CD14-positive monocyte (primary cell): ENCODE measurements at regions not wholly inside any gene's neighbourhood (a gene's known extent, or its start where the extent isn't known, plus 50 kb on each side); places are given as distances from the start of the nearest gene placed in this dataset.

ENCODE experiments used
- DNase-seq, 3 donors: peaks; one replicate each; pipeline ENCODE4 v3.0.0-alpha.2; 2011 to 2022
- H2AFZ ChIP-seq: 2 replicates; pipeline ENCODE4 v1.6.0; 2012; ENCODE audit warnings: mild to moderate bottlenecking, low read depth, low read length, inconsistent platforms; ENCODE audit not compliant: insufficient read depth, poor library complexity, severe bottlenecking
- H3K27ac ChIP-seq, 2 donors: 1 replicate in 1 of 2; 2 replicates in 1 of 2; pipeline ENCODE4 v1.5.1; 2012 to 2013; ENCODE audit warnings: low read length in 2 of 2, control low read depth in 1 of 2, inconsistent platforms in 1 of 2, low read depth in 1 of 2, mild to moderate bottlenecking in 1 of 2
- H3K27me3 ChIP-seq, 2 donors: one replicate each; pipeline versions ENCODE4 v1.6.0 to v1.6.1; 2011 to 2013; ENCODE audit warnings: low read length in 2 of 2; ENCODE audit not compliant: control insufficient read depth in 2 of 2, insufficient read depth in 2 of 2
- H3K36me3 ChIP-seq, 2 donors: replicated peaks in 1 of 2; 1 replicate in 1 of 2; 2 replicates in 1 of 2; pipeline versions ENCODE4 v1.5.1 to v1.6.1; 2012 to 2013; ENCODE audit warnings: low read length in 2 of 2, control low read depth in 1 of 2, inconsistent platforms in 1 of 2, mild to moderate bottlenecking in 1 of 2; ENCODE audit not compliant: insufficient read depth in 2 of 2, control insufficient read depth in 1 of 2
- H3K4me1 ChIP-seq, 2 donors: 1 replicate in 1 of 2; 2 replicates in 1 of 2; pipeline versions ENCODE4 v1.5.1 to v1.6.1; 2012 to 2013; ENCODE audit warnings: low read length in 2 of 2, control low read depth in 1 of 2, inconsistent platforms in 1 of 2, mild to moderate bottlenecking in 1 of 2, moderate library complexity in 1 of 2; ENCODE audit not compliant: insufficient read depth in 2 of 2, control insufficient read depth in 1 of 2
- H3K4me2 ChIP-seq: replicated peaks from 2 replicates; pipeline ENCODE3; 2012; ENCODE audit warnings: low read length, moderate library complexity, mild to moderate bottlenecking; ENCODE audit not compliant: poor library complexity, severe bottlenecking; ENCODE audit errors: extremely low read depth
- H3K4me3 ChIP-seq, 3 experiments: fragments of 200-600 bp in 1 of 3; sonication (generic) in 1 of 3; replicated peaks in 1 of 3; 1 replicate in 2 of 3; 2 replicates in 1 of 3; pipeline ENCODE4 v1.5.1; 2011 to 2013; ENCODE audit warnings: low read length in 3 of 3, mild to moderate bottlenecking in 3 of 3, control low read depth in 2 of 3, low read depth in 2 of 3, inconsistent platforms in 1 of 3, moderate library complexity in 1 of 3
- H3K79me2 ChIP-seq: 2 replicates; pipeline ENCODE4 v1.6.0; 2012; ENCODE audit warnings: mild to moderate bottlenecking, control low read depth, inconsistent platforms, low read length, moderate library complexity; ENCODE audit not compliant: insufficient read depth
- H3K9ac ChIP-seq: 2 replicates; pipeline ENCODE4 v1.6.0; 2017; ENCODE audit warnings: low read length, mild to moderate bottlenecking; ENCODE audit not compliant: insufficient read depth, poor library complexity, severe bottlenecking
- H3K9me3 ChIP-seq, 2 donors: replicated peaks in 1 of 2; 1 replicate in 1 of 2; 2 replicates in 1 of 2; pipeline versions ENCODE4 v1.5.1 to v1.6.1; 2012 to 2013; ENCODE audit warnings: low read length in 2 of 2, control low read depth in 1 of 2; ENCODE audit not compliant: control insufficient read depth in 1 of 2, insufficient read depth in 1 of 2
- H4K20me1 ChIP-seq: 2 replicates; pipeline ENCODE4 v1.6.0; 2012; ENCODE audit warnings: mild to moderate bottlenecking, low read length, control low read depth, moderate library complexity; ENCODE audit not compliant: insufficient read depth
- H3K27ac Mint-ChIP-seq, 7 donors: one replicate each; pipeline ENCODE4 v1.8.0; 2020; ENCODE audit warnings: mild to moderate bottlenecking in 7 of 7, mixed read lengths in 7 of 7, moderate library complexity in 6 of 7, inconsistent platforms in 2 of 7
- H3K27me3 Mint-ChIP-seq, 3 donors: one replicate each; pipeline ENCODE4 v1.8.0; 2021 to 2022; ENCODE audit warnings: low read depth in 3 of 3, mild to moderate bottlenecking in 3 of 3, mixed read lengths in 3 of 3, moderate library complexity in 3 of 3, inconsistent platforms in 1 of 3
- H3K36me3 Mint-ChIP-seq, 2 donors: one replicate each; pipeline ENCODE4 v1.8.0; 2020; ENCODE audit warnings: mixed read lengths in 2 of 2, inconsistent platforms in 1 of 2, mild to moderate bottlenecking in 1 of 2
- H3K4me1 Mint-ChIP-seq: one replicate; pipeline ENCODE4 v1.8.0; 2020; ENCODE audit warnings: mild to moderate bottlenecking, mixed read lengths
- H3K4me3 Mint-ChIP-seq, 2 donors: one replicate each; pipeline ENCODE4 v1.8.0; 2020; ENCODE audit warnings: mild to moderate bottlenecking in 2 of 2, mixed read lengths in 2 of 2, moderate library complexity in 1 of 2
- H3K9me3 Mint-ChIP-seq, 7 donors: one replicate each; pipeline ENCODE4 v1.8.0; 2020 to 2022; ENCODE audit warnings: mixed read lengths in 7 of 7, mild to moderate bottlenecking in 6 of 7, moderate library complexity in 6 of 7, inconsistent platforms in 2 of 7
- WGBS: methylation state at CpG from one replicate; pipeline ENCODE4 v1.1.5; 2013; ENCODE audit warnings: missing lambda C conversion rate; ENCODE audit not compliant: insufficient coverage; 5-methylcytosine and 5-hydroxymethylcytosine counted together
- intact Hi-C, 2 donors: fragments of 100-400 bp; cut with micrococcal nuclease; formaldehyde crosslinking; loops; one replicate each; pipeline versions ENCODE4 v1.15.0 to v1.15.1; 2023
- TF ChIP-seq, protein P1 (sequence below): fragments of 200-600 bp; IDR thresholded peaks from one replicate; pipeline ENCODE4 v1.8.0; 2022; ENCODE audit warnings: antibody characterized with exemption, mild to moderate bottlenecking

GRCh38 chr12:107446476-107446875 is 239.1 kb upstream of the PWP1 start:
- H3K4me3 ChIP-seq = no peak overlapping the region
- H3K36me3 Mint-ChIP-seq = no peaks in the 10 kb centered on the region
- no peaks in the 10 kb centered on the region for H3K79me2 ChIP-seq
- TF ChIP-seq, protein P1, sequence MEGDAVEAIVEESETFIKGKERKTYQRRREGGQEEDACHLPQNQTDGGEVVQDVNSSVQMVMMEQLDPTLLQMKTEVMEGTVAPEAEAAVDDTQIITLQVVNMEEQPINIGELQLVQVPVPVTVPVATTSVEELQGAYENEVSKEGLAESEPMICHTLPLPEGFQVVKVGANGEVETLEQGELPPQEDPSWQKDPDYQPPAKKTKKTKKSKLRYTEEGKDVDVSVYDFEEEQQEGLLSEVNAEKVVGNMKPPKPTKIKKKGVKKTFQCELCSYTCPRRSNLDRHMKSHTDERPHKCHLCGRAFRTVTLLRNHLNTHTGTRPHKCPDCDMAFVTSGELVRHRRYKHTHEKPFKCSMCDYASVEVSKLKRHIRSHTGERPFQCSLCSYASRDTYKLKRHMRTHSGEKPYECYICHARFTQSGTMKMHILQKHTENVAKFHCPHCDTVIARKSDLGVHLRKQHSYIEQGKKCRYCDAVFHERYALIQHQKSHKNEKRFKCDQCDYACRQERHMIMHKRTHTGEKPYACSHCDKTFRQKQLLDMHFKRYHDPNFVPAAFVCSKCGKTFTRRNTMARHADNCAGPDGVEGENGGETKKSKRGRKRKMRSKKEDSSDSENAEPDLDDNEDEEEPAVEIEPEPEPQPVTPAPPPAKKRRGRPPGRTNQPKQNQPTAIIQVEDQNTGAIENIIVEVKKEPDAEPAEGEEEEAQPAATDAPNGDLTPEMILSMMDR = no peak
- no peaks in the 10 kb centered on the region for H4K20me1 ChIP-seq
- no peak overlapping the region for H3K4me3 Mint-ChIP-seq
- no peak overlapping the region for H3K27ac ChIP-seq
- H3K36me3 ChIP-seq = no peaks in the 10 kb centered on the region
- H3K4me1 ChIP-seq = no peaks in the 10 kb centered on the region
- no peaks in the 10 kb centered on the region for H3K27me3 ChIP-seq
- 89% methylated on average over 3 of the region's 3 CpGs for WGBS
- intact Hi-C loops = no loop called here
- no peak overlapping the region for H3K27ac Mint-ChIP-seq
- peaks cover 0 to 2% (median 0%) of the 10 kb centered on the region in 3 donors for H3K27me3 Mint-ChIP-seq
- no peak overlapping the region for H3K4me2 ChIP-seq
- peaks cover 3% of the 10 kb centered on the region for H3K4me1 Mint-ChIP-seq
- no peak overlapping the region for H3K9ac ChIP-seq
- no peaks in the 10 kb centered on the region for H3K9me3 ChIP-seq
- DNase-seq = no peak
- H3K9me3 Mint-ChIP-seq = peaks cover 0 to 2% (median 0%) of the 10 kb centered on the region in 7 donors
- H2AFZ ChIP-seq = no peak overlapping the region

- Histone ChIP-seq H3K9ac (no peak overlapping the region), H3K4me3 (no peak overlapping the region), H3K9me3 (no peaks in the 10 kb centered on the region), H3K79me2 (no peaks in the 10 kb centered on the region), H3K36me3 (no peaks in the 10 kb centered on the region), H2AFZ (no peak overlapping the region), H3K4me2 (no peak overlapping the region), H3K27me3 (no peaks in the 10 kb centered on the region), H4K20me1 (no peaks in the 10 kb centered on the region), H3K4me1 (no peaks in the 10 kb centered on the region), H3K27ac (no peak overlapping the region)
- H3K4me1 Mint-ChIP-seq = peaks cover 3% of the 10 kb centered on the region
- intact Hi-C loops = no loop called here
- H3K9me3 Mint-ChIP-seq = peaks cover 0 to 2% (median 0%) of the 10 kb centered on the region in 7 donors
- TF ChIP-seq, protein P1 = no peak
- no peaks in the 10 kb centered on the region for H3K36me3 Mint-ChIP-seq
- no peak overlapping the region for H3K27ac Mint-ChIP-seq
- WGBS = 93% methylated on average over 3 of the region's 5 CpGs
- no peak overlapping the region for H3K4me3 Mint-ChIP-seq
- no peak for DNase-seq
- H3K27me3 Mint-ChIP-seq = peaks cover 0 to 3% (median 0%) of the 10 kb centered on the region in 3 donors
Measured at GRCh38 chr12:107447336-107447735, 238.3 kb upstream of the PWP1 start.
